HG03571 (cell line): ENCODE measurements at regions not wholly inside any gene's neighbourhood (a gene's known extent, or its start where the extent isn't known, plus 50 kb on each side); places are given as distances from the start of the nearest gene placed in this dataset.

ENCODE experiments used
- ATAC-seq: cut with Tn5 transposase; IDR thresholded peaks from one replicate; pipeline ENCODE4 v1.9.1; 2021; ENCODE audit not compliant: unreplicated experiment

DNA sequence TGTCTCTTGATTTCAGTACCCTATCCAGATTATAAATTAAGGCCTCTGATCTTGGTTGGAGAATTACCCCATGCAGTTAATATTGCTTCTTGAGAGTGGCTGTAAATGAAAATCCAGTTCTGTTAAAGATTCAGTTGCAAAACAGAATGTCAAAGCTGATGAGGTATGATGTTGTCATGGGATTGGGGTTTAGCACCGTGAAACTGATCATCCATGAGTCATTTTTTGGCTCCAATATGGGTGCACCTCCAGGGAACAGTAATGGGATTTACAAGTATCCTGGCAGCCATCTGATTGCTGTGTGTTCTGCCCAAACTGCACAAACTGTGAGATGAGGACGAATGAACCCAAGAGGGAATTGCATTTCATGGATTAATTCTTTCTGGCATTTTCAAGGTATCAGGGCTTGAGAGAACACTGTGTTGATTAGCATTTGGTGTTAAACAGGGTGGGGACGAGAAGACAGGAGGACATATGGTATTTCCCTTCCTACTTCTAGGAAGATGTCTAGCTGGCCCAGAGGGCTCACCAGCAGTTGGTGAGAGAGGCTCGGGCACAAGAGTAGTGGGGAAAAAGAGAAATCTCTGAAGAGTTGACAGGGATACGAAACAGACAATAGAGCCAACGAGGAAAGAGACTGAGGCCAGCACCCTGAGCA is 214.7 kb downstream of the GAS1 start:
- ATAC-seq, result no peak

DNA sequence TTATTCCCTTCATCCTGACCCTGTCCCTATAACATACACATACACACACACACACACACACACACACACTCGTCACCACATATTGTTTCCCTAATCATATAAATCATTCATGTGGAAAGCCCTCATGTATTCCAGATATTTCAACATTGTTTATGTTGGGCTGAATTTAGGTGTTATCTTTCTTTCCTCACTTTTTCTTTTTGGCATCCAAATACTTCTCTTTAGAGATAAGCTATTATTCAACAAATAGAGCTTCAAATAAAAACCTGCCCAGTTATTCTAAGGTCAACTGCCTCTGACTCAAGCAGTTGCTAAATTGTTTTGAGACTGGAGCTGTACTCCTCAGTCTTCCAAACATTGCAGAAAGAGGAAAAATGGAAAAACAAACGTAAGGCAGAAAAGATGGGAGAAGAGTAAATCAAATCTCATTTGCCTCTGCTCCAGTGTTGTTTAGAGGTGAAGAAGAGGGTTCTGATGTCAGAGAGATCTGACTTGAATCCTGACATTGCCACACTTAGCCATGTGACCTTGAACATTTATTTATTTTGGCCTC is 215.7 kb downstream of the GAS1 start:
- no peak for ATAC-seq

DNA sequence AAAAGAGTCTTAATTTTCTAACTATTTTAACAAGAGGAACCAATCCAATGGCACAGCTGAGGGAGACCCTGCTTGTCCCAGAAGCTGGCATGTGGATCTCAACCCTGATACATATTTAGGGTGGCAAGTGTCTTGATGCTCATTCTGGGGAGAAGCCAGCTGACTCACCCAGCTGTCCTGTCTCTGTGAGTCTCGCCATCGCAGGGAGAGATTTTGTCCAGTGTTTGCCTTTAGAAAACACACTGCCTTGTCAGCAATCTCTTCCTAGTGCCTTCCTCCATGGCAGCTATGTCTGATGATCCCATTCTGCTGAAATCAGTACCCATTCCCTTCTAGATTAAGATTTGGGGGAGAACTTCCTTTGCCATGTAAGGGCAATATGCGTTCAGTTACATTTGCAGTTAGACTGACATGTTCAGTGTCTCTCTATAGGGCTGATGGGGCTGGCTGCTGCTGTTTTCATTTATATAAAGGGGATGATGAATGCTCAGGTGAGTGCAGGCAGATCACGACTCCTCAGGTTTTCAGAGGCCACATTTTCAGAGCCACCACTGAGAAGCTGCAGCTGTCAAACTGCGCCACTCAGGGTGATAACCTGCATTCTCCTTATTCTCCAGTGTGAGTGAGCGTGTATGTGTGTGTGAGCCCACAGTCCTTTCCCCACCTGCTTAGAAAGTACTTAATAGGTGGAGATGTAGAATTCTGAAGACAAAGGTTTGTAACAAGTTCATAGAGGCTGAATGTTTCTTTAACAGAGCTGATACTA is 217.0 kb downstream of the GAS1 start:
- no peak for ATAC-seq

DNA sequence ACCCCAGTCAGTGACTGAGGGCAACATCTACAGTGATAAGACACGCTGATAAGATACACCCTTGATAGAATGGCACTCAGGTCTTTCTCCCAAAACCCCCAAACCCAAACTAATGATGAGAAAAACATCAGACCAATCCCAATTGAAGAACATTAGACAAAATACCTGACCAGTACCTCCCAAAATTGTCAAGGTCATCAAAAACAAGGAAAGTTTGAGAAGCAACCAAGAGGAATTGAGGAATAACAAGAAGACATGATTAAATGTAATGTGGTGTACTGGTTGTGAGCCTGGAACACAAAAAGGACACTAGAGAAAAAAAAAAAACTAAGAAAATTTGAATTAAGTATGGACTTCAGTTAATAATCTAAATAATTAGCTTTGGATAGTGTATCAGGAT is 222.8 kb downstream of the GAS1 start:
- ATAC-seq, result no peak

DNA sequence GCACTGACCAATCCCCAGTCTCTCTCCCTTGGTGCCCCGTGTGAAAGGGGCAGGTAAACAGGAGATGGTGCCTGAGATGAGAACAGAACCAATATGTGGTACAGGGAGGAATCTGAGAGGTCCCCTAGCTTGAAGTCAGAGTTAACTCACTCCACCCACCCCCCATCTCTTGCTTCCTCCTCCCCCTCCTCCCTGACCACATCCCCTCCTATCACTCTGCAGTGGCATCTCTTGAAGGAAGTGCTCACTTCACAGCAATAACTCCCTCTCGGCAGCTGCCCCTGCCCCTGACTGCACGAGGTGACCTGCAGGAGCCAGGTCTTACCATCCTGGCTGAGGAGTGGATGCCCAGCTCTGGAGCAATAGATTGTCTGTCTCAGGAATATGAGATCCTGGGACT is 224.0 kb downstream of the GAS1 start:
- no peak for ATAC-seq

DNA sequence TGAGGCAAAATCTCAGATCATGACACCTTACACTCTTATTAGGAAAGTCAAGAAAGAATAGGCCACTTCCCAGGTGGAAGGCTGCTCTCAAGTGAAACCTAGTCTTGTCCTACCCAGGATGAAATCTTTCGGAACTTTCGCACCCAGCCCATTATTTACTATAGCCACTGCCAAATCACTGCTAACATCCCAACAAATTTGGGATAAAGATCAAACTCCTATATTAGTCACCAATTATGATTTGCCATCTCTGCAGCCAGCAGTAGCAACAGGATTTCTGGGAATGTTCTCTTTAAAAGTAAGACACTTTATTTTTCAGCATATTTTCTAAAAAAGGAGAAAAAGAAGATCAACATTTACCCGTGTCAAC is 224.6 kb downstream of the GAS1 start:
- no peak for ATAC-seq

DNA sequence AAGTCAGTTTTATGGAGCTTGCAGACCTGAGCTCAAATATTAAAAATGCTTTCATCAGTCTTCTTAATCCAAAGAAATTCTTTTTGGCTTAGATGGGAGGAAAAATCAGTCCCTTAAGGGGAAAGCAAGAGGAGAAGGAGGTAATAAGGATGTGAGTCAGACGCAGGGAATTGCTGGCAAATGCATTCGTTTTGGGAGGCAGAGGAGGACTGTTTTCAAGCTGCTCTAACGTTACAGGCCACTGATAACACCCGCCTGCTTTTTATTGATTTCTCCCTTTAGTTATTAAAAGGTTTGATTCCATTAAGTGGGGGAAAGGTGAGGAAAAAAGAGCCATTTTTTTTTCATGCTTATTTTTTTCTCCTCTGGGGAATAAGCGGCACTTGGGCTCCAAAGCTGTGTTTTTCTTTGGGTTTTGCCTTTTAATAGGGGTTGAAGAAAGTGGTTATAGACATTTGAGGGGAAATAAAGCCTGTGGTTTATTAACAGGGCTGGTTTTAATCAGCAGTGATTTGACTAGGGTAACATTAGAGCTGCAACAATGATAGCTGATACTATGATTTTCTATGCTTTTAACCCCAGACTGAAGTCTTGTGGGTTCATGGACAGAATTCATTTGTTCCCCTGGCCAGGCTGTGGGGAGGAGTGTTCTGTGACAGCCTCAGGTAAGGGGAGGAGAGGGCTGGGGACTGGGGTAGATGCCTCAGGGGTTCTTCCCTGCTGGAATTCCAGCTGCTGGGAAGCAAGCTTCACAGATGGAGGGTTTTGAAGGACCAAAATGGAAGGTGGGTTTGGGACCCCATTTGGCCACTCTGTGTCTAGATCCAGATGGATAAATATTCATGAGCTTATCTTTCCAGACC is 225.2 kb downstream of the GAS1 start:
- ATAC-seq, result no peak

DNA sequence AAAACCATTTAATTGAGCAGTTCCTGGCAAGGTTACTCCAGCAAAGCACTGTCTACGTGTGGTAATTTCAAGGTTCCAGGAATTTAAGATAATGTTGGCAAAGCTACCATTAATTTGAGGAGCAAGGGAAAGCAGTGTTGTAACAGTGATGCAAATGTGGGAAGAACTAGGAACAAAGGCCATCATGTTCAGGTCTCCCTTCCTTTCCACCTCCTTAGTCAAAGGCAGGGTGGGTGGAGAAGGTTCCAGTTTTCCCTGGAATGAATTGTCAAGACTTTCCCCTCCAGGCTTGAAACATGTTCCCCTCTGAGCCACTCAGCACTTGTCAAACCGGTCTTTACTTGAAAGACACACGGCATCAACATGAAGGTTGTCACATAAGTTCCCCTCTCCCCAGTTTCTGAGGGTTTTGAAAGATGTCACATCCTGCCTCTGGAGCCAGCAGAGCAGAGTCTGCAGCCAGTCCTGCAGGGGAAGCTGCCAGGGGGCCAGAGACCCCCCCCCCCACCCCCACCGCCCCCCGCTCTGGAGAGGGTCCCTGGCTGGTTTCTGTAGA is 226.0 kb downstream of the GAS1 start:
- ATAC-seq, result no peak

DNA sequence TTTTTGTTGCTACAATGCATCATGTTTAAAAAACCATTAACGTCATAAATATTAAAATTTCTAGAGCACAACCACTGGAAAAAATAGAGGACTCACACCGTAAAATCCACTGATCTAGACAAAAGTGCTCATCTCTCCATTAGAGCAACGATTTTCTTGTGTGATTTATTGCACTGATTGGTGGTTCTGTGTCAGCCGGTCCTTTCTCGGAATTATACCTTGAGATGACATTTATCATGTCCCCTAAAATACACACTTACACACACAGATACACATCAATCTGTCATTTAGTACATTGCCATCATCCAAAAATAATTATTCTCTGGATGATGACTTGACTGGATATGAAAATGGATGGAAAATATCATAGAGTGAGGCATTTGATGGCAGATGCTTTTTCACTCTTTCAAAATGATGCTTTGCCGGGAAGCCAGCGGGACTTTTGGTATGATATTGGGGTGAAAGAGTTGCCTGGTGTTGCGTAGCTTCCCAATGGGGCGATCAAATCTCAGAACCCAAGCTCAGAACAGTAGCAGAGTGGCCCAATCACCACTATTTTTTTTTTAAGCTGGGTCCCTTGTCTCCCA is 226.6 kb downstream of the GAS1 start:
- no peak for ATAC-seq

DNA sequence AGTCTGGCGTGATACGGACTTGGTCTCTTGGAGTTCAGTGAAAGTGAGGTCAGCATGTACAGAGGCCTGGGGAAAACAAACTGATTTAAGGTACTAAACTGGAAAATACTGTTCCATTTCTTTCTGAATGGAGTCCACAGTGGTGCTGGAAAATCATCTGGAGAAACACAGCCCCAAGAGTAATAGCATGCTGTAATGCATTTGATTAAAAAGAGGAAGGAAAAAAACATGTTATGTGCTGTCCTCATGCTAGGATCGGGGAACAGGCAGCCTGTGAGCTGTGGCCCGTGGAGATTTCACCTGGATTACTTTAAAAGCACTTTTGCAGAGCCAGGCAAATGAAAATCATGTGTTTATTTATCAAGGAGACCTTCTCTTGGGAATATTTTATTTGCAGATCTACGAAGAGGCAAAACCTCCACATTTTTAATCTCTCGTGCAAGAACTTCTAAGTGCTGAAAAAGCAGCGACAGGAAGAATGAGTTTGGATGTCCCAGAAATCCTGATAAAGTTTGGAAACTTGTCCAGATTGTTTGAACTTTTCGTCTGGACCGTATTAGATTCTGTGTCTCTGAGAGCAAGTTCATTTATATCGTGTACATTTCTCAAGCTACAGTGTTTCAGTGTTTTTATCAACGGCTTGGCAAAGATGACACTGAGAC is 228.8 kb downstream of the GAS1 start:
- ATAC-seq, result no peak

DNA sequence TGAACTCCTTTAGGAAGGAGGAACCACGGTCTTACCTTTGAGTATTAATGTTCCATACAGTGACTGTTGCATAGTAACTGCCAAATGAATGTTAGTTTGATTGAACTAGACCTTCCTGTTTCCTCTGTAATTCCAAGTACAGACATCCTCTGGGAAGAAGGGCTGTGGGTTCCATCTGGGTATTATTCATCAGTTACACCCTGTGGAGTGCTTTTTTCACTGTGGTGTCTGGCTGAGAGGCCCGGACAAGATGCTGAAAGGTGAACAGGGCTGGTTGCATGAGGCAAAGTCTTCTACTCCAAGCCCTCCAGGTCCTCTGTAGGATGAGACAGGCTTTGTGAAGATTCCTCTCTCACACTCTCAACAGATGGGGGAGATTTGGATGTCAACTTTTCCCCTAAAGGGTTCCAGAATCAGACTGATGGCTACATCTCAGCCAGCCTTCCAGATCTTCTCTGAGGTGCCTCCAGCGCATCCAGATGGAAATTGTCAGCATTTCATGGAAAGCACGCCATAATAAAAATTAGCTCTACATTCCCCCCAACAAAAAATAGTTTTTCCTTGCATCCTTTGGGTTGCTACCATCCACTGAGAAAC is 230.9 kb downstream of the GAS1 start:
- no peak for ATAC-seq

DNA sequence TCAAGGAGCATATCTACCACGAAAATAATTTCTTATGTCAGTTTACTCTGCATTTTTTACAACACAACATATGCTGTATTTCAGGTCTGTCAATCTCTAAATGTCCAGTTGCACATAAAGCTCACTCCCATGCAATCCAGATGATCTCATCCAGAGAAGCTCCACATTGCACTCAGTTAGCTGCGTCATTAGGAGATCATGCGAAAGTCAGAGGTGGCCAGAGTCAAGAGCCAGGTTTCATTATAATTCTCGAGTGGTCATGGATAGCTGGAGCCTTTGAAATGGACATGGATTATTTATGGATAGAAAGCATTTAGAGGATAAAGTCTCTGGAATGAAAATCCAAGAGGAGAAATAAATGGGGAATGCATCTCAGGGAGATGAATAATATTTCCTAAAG is 232.3 kb downstream of the GAS1 start:
- ATAC-seq, result no peak

DNA sequence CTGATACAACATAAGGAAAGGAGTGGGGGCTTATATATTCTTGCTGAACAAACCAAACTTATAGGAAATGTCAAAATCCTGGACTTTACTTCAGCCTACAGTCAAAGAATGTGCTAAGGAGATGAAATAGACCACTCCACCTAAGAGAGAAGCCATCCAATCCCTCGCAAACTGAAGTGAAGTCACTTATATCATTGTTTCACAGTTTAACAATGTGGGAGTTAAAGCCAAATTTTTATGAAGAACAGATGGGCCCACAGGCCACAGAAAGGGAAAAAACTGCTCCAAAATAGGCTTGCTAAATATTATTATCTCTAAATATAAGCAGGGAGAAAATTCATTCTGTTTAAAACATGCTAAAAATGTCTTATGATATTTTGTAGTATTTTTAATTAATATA is 233.3 kb downstream of the GAS1 start:
- no peak for ATAC-seq

DNA sequence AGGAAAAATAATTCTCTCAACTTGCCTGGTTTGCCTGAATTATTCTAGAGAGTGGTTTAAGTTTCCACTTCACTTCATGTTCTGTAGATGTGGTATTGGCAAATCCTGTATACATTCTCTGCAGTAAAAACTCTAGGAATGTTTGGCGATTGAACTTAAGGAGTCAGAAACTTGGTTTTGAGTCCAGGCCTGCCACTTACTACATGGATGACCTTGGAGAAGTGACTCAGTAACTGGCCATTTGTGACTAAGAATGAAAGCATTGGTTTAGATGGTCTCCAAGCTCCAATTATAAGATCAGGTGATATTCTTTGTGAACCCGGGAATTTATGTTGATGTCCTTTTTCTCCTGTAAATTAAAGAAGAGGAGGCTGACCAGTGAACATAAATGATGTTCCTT is 233.8 kb downstream of the GAS1 start:
- no peak for ATAC-seq

DNA sequence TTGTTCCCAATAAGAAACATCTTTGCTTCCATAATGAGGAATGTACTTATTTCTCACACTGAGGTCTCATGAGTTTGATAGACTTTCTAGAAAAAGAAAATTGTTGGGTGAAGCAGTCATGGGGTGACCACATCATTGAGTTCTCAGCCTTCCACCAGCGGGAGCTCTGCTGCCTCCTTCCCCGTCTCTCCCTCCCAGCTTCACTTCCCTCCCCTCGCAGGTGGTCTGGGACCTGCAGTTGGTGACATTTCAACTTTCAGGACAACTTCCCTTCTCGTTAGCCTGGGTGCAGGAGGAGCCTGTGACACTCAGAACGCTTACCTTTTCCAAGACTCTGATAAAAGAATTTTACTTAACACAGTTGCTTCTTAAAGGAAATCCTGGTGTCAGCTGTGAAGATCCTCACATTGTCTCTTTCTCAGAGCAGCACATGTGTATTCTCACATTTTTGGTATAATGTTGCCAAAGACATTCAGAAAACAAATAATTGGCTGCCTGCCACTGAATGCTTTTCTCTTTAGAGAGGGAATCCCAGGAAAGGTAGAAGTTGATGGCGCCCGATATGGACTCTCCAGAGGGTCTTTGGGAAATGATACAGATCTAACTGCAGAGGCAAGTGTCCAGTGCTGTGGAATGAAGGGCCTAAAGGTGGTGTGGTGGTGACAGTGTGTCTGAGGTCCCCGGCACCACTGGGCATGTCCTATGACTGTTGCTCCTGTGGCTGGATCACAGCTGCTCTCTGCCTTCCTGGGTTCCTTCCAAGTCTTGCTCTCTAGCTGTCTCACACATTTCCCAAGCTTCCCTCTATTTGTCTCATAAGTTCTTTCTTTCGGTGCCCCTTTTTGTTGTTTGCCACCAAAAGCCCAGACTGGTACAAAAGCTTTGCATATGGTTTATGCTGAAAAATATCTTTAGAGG is 238.1 kb downstream of the GAS1 start:
- ATAC-seq, result no peak

DNA sequence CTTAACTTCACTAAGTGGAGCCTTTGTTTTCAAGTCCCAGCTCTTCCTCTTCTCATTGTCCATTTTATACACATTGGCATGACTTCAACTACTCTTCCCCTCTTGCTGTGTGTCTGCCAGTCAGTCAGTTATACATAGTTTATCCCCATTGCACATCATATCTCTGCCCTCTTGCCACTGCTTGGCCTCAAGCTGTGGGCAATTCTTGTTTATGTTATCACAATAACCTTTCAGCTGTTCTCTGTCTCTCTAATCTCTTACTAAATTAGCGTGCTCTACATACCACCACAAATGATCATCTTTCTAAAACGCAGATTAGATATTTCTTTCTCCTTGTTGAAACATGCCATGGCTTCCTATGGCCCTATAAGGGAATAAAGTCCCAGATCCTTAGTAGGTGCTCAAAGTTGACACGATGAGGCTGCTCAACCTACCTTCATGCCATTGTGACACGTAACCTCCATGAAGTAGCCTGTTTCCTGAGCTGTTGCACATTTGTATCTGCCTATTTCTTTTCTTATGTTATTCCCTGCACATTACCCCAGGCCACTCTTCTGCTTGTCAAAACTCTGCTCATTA is 239.3 kb downstream of the GAS1 start:
- ATAC-seq, result no peak

DNA sequence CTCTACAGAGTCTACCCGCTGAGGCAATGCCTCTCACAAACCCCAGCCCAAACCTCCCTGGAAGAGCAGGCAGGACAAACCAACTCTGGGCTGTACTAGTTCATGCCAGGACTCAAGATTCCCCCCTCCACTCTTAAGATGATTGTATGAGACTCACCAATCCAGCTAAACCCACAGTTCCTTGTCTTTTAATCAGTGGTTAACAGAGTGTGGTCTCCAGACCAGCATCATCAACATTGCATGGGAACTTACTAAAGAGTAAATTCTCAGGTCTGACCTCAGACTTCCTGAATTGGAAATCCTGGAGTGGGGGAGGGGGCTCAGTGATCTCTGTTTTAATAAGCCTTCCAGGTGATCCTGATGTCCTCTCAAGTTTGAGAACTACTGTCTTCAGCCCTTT is 240.9 kb downstream of the GAS1 start:
- no peak for ATAC-seq

DNA sequence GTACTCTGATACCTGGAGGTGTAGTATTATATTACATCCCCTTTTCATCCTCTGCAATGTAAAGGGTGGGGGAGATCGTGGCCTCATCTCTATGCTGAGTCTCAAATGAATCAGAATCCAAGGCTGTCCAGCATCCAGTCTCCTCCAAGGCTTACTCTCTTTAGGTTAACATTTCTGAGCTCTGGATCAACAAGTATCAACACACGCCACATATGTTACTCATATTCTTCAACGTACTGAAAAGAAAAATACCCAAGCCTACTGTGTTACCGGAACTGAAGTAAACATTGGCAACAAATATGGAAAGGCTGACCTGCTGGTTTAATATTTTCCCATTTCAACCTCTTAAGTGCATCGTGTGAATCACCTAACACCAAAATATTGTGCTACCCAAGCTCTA is 241.8 kb downstream of the GAS1 start:
- no peak for ATAC-seq

DNA sequence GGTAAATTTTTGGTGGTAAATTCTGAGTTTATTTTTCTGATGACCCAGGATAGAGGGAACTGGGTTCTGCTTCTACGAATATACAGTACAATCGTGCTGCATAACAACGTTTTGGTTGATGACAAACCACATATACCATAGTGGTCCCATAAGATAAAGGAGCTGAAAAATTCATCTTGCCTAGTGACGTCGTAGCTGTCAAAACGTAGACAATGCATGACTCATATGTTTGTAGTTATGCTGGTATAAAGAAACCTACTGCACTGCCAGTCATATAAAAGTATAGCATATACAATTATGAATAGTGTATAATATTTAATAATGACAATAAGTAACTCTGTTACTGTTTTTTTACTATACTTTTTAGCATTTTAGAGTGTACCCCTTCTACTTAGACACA is 244.0 kb downstream of the GAS1 start:
- ATAC-seq, result no peak
